Endodermal cell (in vitro differentiated cells): ENCODE measurements at regions not wholly inside any gene's neighbourhood (a gene's known extent, or its start where the extent isn't known, plus 50 kb on each side); places are given as distances from the start of the nearest gene placed in this dataset.

Source experiments
- DNase-seq: peaks from one replicate; pipeline ENCODE4 v3.0.0-alpha.2; 2017
- H3K27ac ChIP-seq: 2 replicates; pipeline ENCODE4 v1.5.1; 2013; ENCODE audit warnings: mild to moderate bottlenecking, low read depth, low read length, moderate library complexity
- H3K27me3 ChIP-seq: 2 replicates; pipeline ENCODE4 v1.6.1; 2013; ENCODE audit warnings: mild to moderate bottlenecking, low read length, moderate library complexity; ENCODE audit not compliant: insufficient read depth, control insufficient read depth, poor library complexity, severe bottlenecking
- H3K36me3 ChIP-seq: 2 replicates; pipeline ENCODE4 v1.7.0; 2013; ENCODE audit warnings: mild to moderate bottlenecking, low read length, moderate library complexity; ENCODE audit not compliant: control insufficient read depth, insufficient read depth
- H3K4me1 ChIP-seq: one replicate; pipeline ENCODE4 v1.7.0; 2013; ENCODE audit warnings: low read length; ENCODE audit not compliant: control insufficient read depth, insufficient read depth
- H3K4me3 ChIP-seq: 2 replicates; pipeline ENCODE4 v1.5.1; 2013; ENCODE audit warnings: mild to moderate bottlenecking, low read length, moderate library complexity
- H3K9ac ChIP-seq: 2 replicates; pipeline ENCODE4 v1.6.1; 2013; ENCODE audit warnings: mild to moderate bottlenecking, low read length, moderate library complexity; ENCODE audit not compliant: poor library complexity, severe bottlenecking; ENCODE audit errors: extremely low read depth
- H3K9me3 ChIP-seq: 2 replicates; pipeline ENCODE4 v1.6.1; 2013; ENCODE audit warnings: mild to moderate bottlenecking, low read length, moderate library complexity; ENCODE audit not compliant: control insufficient read depth
- H3K27ac Mint-ChIP-seq: 2 replicates; pipeline ENCODE4 v1.8.0; 2020; ENCODE audit warnings: mixed read lengths
- H3K27me3 Mint-ChIP-seq: 2 replicates; pipeline ENCODE4 v1.8.0; 2021; ENCODE audit warnings: mild to moderate bottlenecking, mixed read lengths; ENCODE audit not compliant: insufficient read depth
- H3K36me3 Mint-ChIP-seq: 2 replicates; pipeline ENCODE4 v1.8.0; 2020; ENCODE audit warnings: low read depth, mixed read lengths
- H3K4me1 Mint-ChIP-seq: 2 replicates; pipeline ENCODE4 v1.8.0; 2020; ENCODE audit warnings: mixed read lengths
- H3K4me3 Mint-ChIP-seq: 2 replicates; pipeline ENCODE4 v1.8.0; 2020; ENCODE audit warnings: mild to moderate bottlenecking, moderate library complexity, mixed read lengths
- H3K9me3 Mint-ChIP-seq: 2 replicates; pipeline ENCODE4 v1.8.0; 2020; ENCODE audit warnings: mild to moderate bottlenecking, mixed read lengths
- CTCF ChIP-seq: fragments of 200-600 bp; sonication (generic); conservative IDR thresholded peaks from 2 replicates; pipeline ENCODE4 v1.5.0; 2021; ENCODE audit warnings: antibody characterized with exemption, mild to moderate bottlenecking
- WGBS, 2 experiments: methylation state at CpG; one replicate each; pipeline versions ENCODE4 v1.1.5 to v1.1.7; 2013; ENCODE audit warnings: missing lambda C conversion rate in 2 of 2, mixed read lengths in 1 of 2; ENCODE audit not compliant: insufficient coverage in 1 of 2, insufficient read length in 1 of 2; 5-methylcytosine and 5-hydroxymethylcytosine counted together

GRCh38 chr6:114421199-114421598 is 78.4 kb upstream of the HS3ST5 start:
- H3K4me1 ChIP-seq, result peaks cover 10% of the 10 kb centered on the region
- H3K27ac Mint-ChIP-seq, result peak overlapping the region; percentile 2
- peak overlapping the region; percentile 77 for H3K4me3 Mint-ChIP-seq
- no peaks in the 10 kb centered on the region for H3K36me3 Mint-ChIP-seq
- H3K9me3 Mint-ChIP-seq, result no peaks in the 10 kb centered on the region
- no peaks in the 10 kb centered on the region for H3K9me3 ChIP-seq
- H3K9ac ChIP-seq, result no peak overlapping the region
- H3K27me3 ChIP-seq, result no peaks in the 10 kb centered on the region
- DNase-seq, result peak; percentile 63
- H3K36me3 ChIP-seq, result no peaks in the 10 kb centered on the region
- no peak overlapping the region for H3K27ac ChIP-seq
- peaks cover 60% of the 10 kb centered on the region for H3K4me1 Mint-ChIP-seq
- no peak for TF ChIP-seq CTCF
- no peak overlapping the region for H3K4me3 ChIP-seq
- no peaks in the 10 kb centered on the region for H3K27me3 Mint-ChIP-seq

GRCh38 chr6:114419175-114419574 is 76.4 kb upstream of the HS3ST5 start:
- Mint-ChIP-seq H3K27me3 (no peaks in the 10 kb centered on the region), H3K4me3 (no peak overlapping the region), H3K27ac (no peak overlapping the region), H3K36me3 (peaks cover 3% of the 10 kb centered on the region), H3K9me3 (no peaks in the 10 kb centered on the region), H3K4me1 (peaks cover 47% of the 10 kb centered on the region)
- H3K9ac ChIP-seq, result no peak overlapping the region
- no peaks in the 10 kb centered on the region for H3K27me3 ChIP-seq
- H3K27ac ChIP-seq, result no peak overlapping the region
- no peak for DNase-seq
- peaks cover 10% of the 10 kb centered on the region for H3K4me1 ChIP-seq
- H3K4me3 ChIP-seq, result no peak overlapping the region
- no peak for TF ChIP-seq CTCF
- 78 to 90% methylated on average over 2 of the region's 2 CpGs for WGBS, 2 experiments
- no peaks in the 10 kb centered on the region for H3K36me3 ChIP-seq
- no peaks in the 10 kb centered on the region for H3K9me3 ChIP-seq

- no peaks in the 10 kb centered on the region for H3K27me3 ChIP-seq
Measured at GRCh38 chr6:114418304-114418972, 75.6 kb upstream of the HS3ST5 start.

More at GRCh38 chr6:114418304-114418972, 75.6 kb upstream of the HS3ST5 start:
- H3K9me3 ChIP-seq, result no peaks in the 10 kb centered on the region
- Mint-ChIP-seq H3K4me1 (peaks cover 40% of the 10 kb centered on the region), H3K36me3 (peaks cover 3% of the 10 kb centered on the region), H3K9me3 (no peaks in the 10 kb centered on the region), H3K27me3 (no peaks in the 10 kb centered on the region), H3K4me3 (no peak overlapping the region), H3K27ac (no peak overlapping the region)
- no peak overlapping the region for H3K4me3 ChIP-seq
- H3K27ac ChIP-seq, result no peak overlapping the region
- WGBS, 2 experiments, result 93 to 96% methylated on average over 3 to 5 of the region's 5 CpGs
- TF ChIP-seq CTCF, result no peak
- H3K9ac ChIP-seq, result no peak overlapping the region
- H3K36me3 ChIP-seq, result no peaks in the 10 kb centered on the region
- peaks cover 10% of the 10 kb centered on the region for H3K4me1 ChIP-seq
- DNase-seq, result no peak
